Endothelial cell (in vitro differentiated cells): ENCODE measurements at regions not wholly inside any gene's neighbourhood (a gene's known extent, or its start where the extent isn't known, plus 50 kb on each side); places are given as distances from the start of the nearest gene placed in this dataset.

Source experiments
- DNase-seq: peaks from one replicate; pipeline ENCODE4 v3.0.0; 2021; ENCODE audit warnings: low spot score
- H3K27ac Mint-ChIP-seq: one replicate; pipeline ENCODE4 v1.8.0; 2021; ENCODE audit warnings: mixed read lengths, inconsistent platforms; ENCODE audit not compliant: unreplicated experiment
- H3K27me3 Mint-ChIP-seq: one replicate; pipeline ENCODE4 v1.8.0; 2021; ENCODE audit warnings: mild to moderate bottlenecking, moderate library complexity, mixed read lengths, inconsistent platforms; ENCODE audit not compliant: unreplicated experiment
- H3K36me3 Mint-ChIP-seq: one replicate; pipeline ENCODE4 v1.8.0; 2021; ENCODE audit warnings: mild to moderate bottlenecking, low read depth, mixed read lengths, inconsistent platforms; ENCODE audit not compliant: unreplicated experiment
- H3K4me1 Mint-ChIP-seq: one replicate; pipeline ENCODE4 v1.8.0; 2021; ENCODE audit warnings: mild to moderate bottlenecking, mixed read lengths, inconsistent platforms; ENCODE audit not compliant: unreplicated experiment
- H3K4me3 Mint-ChIP-seq: one replicate; pipeline ENCODE4 v1.8.0; 2021; ENCODE audit warnings: mild to moderate bottlenecking, mixed read lengths, inconsistent platforms; ENCODE audit not compliant: unreplicated experiment
- H3K9me3 Mint-ChIP-seq: one replicate; pipeline ENCODE4 v1.8.0; 2021; ENCODE audit warnings: mixed read lengths, inconsistent platforms; ENCODE audit not compliant: unreplicated experiment
- TF ChIP-seq, protein P1 (sequence below): fragments of 200-600 bp; sonication (generic); IDR thresholded peaks from one replicate; pipeline ENCODE4 v1.5.0; 2021; ENCODE audit warnings: antibody characterized with exemption; ENCODE audit not compliant: unreplicated experiment

DNA sequence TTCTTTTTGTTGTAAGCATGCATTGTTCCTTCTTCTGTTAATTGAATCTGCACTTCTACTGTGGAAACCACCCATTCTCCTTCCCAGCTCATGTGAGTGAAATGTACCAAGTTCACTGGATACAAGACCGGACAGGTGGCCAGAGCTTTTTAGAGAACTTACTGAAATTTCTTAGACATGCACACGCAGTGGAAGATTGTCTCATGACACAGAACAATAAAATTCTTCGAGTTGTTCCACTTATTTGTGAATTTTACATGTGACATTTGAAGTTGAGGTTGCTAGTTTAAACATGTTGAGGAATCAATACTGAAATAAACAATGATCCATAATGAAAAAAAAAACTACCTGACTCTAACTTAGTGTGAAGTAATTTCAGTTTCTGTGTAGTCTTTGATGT, 568.0 kb downstream of the TECRL start:
- H3K27ac Mint-ChIP-seq, result no peak overlapping the region
- TF ChIP-seq, protein P1, sequence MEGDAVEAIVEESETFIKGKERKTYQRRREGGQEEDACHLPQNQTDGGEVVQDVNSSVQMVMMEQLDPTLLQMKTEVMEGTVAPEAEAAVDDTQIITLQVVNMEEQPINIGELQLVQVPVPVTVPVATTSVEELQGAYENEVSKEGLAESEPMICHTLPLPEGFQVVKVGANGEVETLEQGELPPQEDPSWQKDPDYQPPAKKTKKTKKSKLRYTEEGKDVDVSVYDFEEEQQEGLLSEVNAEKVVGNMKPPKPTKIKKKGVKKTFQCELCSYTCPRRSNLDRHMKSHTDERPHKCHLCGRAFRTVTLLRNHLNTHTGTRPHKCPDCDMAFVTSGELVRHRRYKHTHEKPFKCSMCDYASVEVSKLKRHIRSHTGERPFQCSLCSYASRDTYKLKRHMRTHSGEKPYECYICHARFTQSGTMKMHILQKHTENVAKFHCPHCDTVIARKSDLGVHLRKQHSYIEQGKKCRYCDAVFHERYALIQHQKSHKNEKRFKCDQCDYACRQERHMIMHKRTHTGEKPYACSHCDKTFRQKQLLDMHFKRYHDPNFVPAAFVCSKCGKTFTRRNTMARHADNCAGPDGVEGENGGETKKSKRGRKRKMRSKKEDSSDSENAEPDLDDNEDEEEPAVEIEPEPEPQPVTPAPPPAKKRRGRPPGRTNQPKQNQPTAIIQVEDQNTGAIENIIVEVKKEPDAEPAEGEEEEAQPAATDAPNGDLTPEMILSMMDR, result no peak
- no peaks in the 10 kb centered on the region for H3K36me3 Mint-ChIP-seq
- H3K27me3 Mint-ChIP-seq, result no peaks in the 10 kb centered on the region
- no peak overlapping the region for H3K4me3 Mint-ChIP-seq
- DNase-seq, result no peak
- no peaks in the 10 kb centered on the region for H3K4me1 Mint-ChIP-seq
- no peaks in the 10 kb centered on the region for H3K9me3 Mint-ChIP-seq

GRCh38 chr4:63831590-63832155, 577.6 kb downstream of the TECRL start:
- no peak for DNase-seq
- no peaks in the 10 kb centered on the region for H3K9me3 Mint-ChIP-seq
- H3K4me3 Mint-ChIP-seq, result no peak overlapping the region
- no peaks in the 10 kb centered on the region for H3K4me1 Mint-ChIP-seq
- TF ChIP-seq, protein P1, result no peak
- no peaks in the 10 kb centered on the region for H3K36me3 Mint-ChIP-seq
- H3K27me3 Mint-ChIP-seq, result peaks cover 1% of the 10 kb centered on the region
- H3K27ac Mint-ChIP-seq, result no peak overlapping the region

DNA sequence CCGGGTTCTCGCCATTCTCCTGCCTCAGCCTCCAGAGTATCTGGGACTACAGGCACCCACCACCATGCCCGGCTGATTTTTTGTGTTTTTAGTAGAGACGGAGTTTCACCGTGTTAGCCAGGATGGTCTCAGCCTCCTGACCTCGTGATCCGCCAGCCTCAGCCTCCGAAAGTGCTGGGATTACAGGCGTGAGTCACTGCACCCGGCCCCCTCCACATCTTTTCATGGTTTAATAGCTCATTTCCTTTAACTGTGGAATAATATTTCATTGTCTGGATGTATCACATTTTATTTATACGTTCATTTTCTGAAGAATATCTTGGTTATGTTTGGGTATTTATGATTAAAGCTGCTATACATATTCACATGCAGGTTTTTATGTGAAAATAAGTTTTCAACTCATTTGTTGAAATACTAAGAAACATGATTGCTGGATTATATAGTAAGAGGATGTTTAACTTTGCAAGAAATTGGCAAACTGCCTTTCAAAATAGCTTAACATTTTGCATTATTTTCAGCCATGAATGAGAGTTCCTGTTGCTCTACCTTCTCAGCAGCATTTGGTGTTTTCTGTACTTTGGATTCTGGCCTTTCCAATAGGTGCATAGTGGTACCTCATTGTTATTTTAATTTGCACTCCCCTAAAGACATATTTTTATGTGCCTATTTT, 591.9 kb downstream of the TECRL start:
- Mint-ChIP-seq H3K27ac (no peak overlapping the region), H3K27me3 (no peaks in the 10 kb centered on the region), H3K9me3 (no peaks in the 10 kb centered on the region), H3K4me1 (no peaks in the 10 kb centered on the region), H3K36me3 (no peaks in the 10 kb centered on the region), H3K4me3 (no peak overlapping the region)
- TF ChIP-seq, protein P1, result no peak
- DNase-seq, result no peak

GRCh38 chr4:63814171-63814964, 594.9 kb downstream of the TECRL start:
- H3K27me3 Mint-ChIP-seq, result no peaks in the 10 kb centered on the region
- no peaks in the 10 kb centered on the region for H3K36me3 Mint-ChIP-seq
- H3K27ac Mint-ChIP-seq, result no peak overlapping the region
- DNase-seq, result no peak
- TF ChIP-seq, protein P1, result no peak
- H3K4me1 Mint-ChIP-seq, result peaks cover 7% of the 10 kb centered on the region
- H3K4me3 Mint-ChIP-seq, result no peak overlapping the region
- H3K9me3 Mint-ChIP-seq, result no peaks in the 10 kb centered on the region

DNA sequence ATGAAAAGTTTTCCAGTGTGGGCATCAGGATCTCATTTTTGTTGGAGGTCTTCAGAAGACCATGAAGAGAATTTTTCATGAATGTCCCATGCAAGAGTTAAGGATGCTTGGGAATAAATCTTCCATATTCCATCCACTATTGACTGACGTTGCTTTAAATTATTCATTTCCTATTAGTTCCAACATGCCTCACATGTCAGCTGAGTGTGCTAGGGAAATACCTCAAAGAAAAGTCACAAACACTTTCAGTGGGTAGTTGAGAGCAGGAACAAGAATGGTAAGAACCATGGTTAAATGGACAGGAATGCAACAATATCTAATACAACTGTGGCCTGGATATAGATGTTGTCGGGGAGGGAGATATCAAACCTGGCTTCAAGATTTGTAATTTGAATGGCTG, 610.1 kb downstream of the TECRL start:
- Mint-ChIP-seq H3K4me1 (no peaks in the 10 kb centered on the region), H3K4me3 (no peak overlapping the region), H3K9me3 (no peaks in the 10 kb centered on the region), H3K27me3 (no peaks in the 10 kb centered on the region), H3K36me3 (no peaks in the 10 kb centered on the region), H3K27ac (no peak overlapping the region)
- TF ChIP-seq, protein P1, result no peak
- no peak for DNase-seq
